Natural killer cell treated with Interleukin-12 subunit alpha and Interleukin-12 subunit beta and Interleukin-15 and Interleukin-18, amount 100 ng/mL, for 72 hours (primary cell): ENCODE measurements at regions not wholly inside any gene's neighbourhood (a gene's known extent, or its start where the extent isn't known, plus 50 kb on each side); places are given as distances from the start of the nearest gene placed in this dataset.
"Not testable (repeated sequence)": the region's sequence is repeated elsewhere in the genome, so short reads cannot be mapped to it uniquely, and the experiment has no call there.

Experiments
- ATAC-seq, 2 donors: fragments of 150-1000 bp; cut with Tn5 transposase in 1 of 2; sonication (Bioruptor Pico), chemical (Tn5 transposase) in 1 of 2; 2 replicates each; pipeline ENCODE4 v1.10.0; 2021
- DNase-seq: peaks from one replicate; pipeline ENCODE4 v3.0.0; 2022; ENCODE audit warnings: low spot score
- H3K27ac Mint-ChIP-seq, 2 donors: 1 replicate in 1 of 2; 2 replicates in 1 of 2; pipeline ENCODE4 v1.8.0; 2022; ENCODE audit warnings: mixed read lengths in 2 of 2, mild to moderate bottlenecking in 1 of 2, moderate library complexity in 1 of 2
- H3K27me3 Mint-ChIP-seq, 2 donors: 1 replicate in 1 of 2; 2 replicates in 1 of 2; pipeline ENCODE4 v1.8.0; 2022; ENCODE audit warnings: mixed read lengths in 2 of 2
- H3K36me3 Mint-ChIP-seq: one replicate; pipeline ENCODE4 v1.8.0; 2022; ENCODE audit warnings: mixed read lengths
- H3K4me1 Mint-ChIP-seq, 2 donors: 1 replicate in 1 of 2; 2 replicates in 1 of 2; pipeline ENCODE4 v1.8.0; 2022; ENCODE audit warnings: low read depth in 2 of 2, mixed read lengths in 2 of 2, mild to moderate bottlenecking in 1 of 2
- H3K4me3 Mint-ChIP-seq: one replicate; pipeline ENCODE4 v1.8.0; 2022; ENCODE audit warnings: mixed read lengths
- H3K9me3 Mint-ChIP-seq: 2 replicates; pipeline ENCODE4 v1.8.0; 2022; ENCODE audit warnings: mixed read lengths

DNA sequence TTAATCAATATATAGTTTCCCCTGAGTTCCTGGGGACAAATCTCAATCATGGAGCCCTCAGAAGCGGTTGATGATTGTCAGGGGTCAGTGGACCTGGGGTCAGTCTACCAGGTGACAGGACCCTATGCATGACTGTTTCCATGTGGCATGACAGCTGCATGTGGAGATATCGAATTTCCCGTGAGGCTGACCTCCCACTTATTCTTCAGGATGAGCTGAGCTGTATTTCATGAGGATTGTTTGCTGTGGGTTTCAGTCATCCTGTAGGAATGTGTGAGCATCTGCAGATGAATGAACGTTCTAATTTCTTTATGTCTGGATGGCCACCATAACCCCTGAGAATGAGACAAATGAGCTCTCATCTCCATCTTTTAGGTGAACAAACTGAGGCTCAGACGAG lies 93.0 kb upstream of the HES1 start:
- no peaks in the 10 kb centered on the region for H3K36me3 Mint-ChIP-seq
- H3K4me3 Mint-ChIP-seq, result no peak overlapping the region
- no peaks in the 10 kb centered on the region for H3K4me1 Mint-ChIP-seq
- H3K9me3 Mint-ChIP-seq, result no peaks in the 10 kb centered on the region
- H3K27me3 Mint-ChIP-seq, result peaks cover 0 to 8% of the 10 kb centered on the region in 2 donors
- no peak for DNase-seq
- no peak for ATAC-seq
- no peak overlapping the region for H3K27ac Mint-ChIP-seq

DNA sequence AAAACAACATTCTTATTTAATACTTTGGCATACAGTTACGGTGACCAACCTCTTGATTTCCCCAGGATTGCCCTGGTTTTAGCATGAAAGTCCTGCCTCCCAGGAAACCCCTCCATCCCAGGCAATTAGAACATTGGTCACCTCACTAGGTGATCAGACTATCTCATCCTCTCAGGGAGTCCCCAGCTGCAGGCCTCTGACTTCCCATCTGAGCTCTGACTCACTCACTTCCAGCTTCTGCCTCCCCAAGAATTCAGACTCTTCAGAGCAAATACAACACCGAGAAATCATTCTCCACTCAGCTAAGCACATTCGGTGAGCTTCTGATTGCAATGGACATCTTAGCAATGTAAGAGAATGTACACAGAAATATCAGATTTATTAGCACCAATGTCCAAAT lies 92.4 kb upstream of the HES1 start:
- Mint-ChIP-seq H3K4me1 (no peaks in the 10 kb centered on the region), H3K4me3 (no peak overlapping the region), H3K27ac (no peak overlapping the region), H3K27me3 (peaks cover 5 to 11% of the 10 kb centered on the region in 2 donors), H3K9me3 (no peaks in the 10 kb centered on the region), H3K36me3 (no peaks in the 10 kb centered on the region)
- ATAC-seq, result no peak
- no peak for DNase-seq

GRCh38 chr3:194045289-194045688 lies 90.7 kb upstream of the HES1 start:
- ATAC-seq (no peak), DNase-seq (no peak)
- H3K36me3 Mint-ChIP-seq, result peaks cover 3% of the 10 kb centered on the region
- no peak overlapping the region for H3K27ac Mint-ChIP-seq
- peaks cover 16 to 18% of the 10 kb centered on the region in 2 donors for H3K27me3 Mint-ChIP-seq
- peaks cover 2% of the 10 kb centered on the region for H3K9me3 Mint-ChIP-seq
- H3K4me3 Mint-ChIP-seq, result no peak overlapping the region
- no peaks in the 10 kb centered on the region for H3K4me1 Mint-ChIP-seq

DNA sequence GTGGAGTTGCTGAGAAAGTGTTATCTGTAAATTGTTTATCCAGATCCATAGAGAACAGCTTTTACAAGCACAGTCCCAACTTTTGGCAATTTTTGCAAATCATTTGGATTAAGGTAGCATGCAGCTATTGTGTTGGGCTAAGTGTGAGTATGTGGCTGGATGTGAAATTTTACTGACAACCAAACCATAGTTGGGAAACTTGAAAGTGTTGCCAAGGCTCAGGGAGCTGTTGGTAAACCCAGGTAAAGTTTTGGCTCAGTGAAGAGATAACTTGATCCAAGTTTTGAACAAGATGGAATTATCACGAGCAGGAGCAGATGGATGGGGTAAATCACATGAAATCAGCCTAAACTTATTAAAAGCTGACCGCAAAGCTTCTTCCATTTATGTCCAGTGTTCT lies 90.0 kb upstream of the HES1 start:
- DNase-seq, result no peak
- no peak overlapping the region for H3K4me3 Mint-ChIP-seq

DNA sequence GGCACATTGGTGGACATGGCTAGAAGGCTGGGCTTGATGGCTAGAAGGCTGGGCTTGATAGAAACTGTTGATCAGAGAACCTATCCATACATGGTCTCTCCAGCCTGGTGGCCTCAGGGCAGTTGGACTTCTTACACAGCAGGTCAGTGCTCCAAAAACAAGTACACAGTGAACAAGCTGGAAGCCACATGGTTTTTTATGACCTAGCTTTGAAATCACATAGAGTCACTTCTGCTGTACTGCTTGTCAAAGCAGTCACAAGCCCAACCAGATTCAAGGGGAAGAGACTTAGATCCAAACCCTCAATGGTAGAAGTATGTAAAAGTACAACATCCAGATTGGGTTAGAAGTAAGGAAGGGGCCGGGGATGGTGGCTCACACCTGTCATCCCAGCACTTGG lies 89.4 kb upstream of the HES1 start:
- Mint-ChIP-seq H3K27ac (no peak overlapping the region), H3K9me3 (peaks cover 10% of the 10 kb centered on the region), H3K4me3 (no peak overlapping the region), H3K27me3 (peaks cover 12 to 24% of the 10 kb centered on the region in 2 donors), H3K36me3 (peaks cover 8% of the 10 kb centered on the region), H3K4me1 (no peaks in the 10 kb centered on the region)
- DNase-seq (no peak), ATAC-seq (no peak)

More for the DNA sequence above, 90.0 kb upstream of the HES1 start:
- H3K36me3 Mint-ChIP-seq, result peaks cover 8% of the 10 kb centered on the region
- ATAC-seq, result no peak
- H3K9me3 Mint-ChIP-seq, result peaks cover 6% of the 10 kb centered on the region
- H3K4me1 Mint-ChIP-seq, result no peaks in the 10 kb centered on the region
- H3K27me3 Mint-ChIP-seq, result peaks cover 13 to 24% of the 10 kb centered on the region in 2 donors
- H3K27ac Mint-ChIP-seq, result no peak overlapping the region

- Mint-ChIP-seq H3K36me3 (peaks cover 12% of the 10 kb centered on the region), H3K27me3 (peaks cover 16 to 29% of the 10 kb centered on the region in 2 donors), H3K4me3 (no peak overlapping the region), H3K27ac (no peak overlapping the region), H3K9me3 (peaks cover 10% of the 10 kb centered on the region), H3K4me1 (no peaks in the 10 kb centered on the region)
- ATAC-seq, result no peak
- DNase-seq, result no peak
Observed at GRCh38 chr3:194046995-194047645, 88.8 kb upstream of the HES1 start.

DNA sequence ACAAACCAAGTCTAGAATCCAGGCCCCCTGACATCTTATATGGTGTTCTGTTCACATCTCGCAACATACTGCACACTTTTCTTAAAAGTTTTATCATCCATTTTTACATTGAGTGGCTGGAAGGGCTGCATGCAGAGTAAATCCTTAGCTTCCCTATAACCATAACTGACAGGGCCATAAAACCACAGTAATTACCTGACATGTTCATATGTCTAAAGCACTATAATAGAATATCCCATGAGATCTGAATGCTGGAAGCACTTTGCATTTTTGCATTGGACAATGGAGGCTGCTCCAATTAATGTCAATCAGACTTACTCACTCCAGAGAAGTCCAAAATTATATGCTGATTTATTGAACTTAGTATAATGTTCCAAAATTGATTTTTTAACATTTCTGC lies 86.6 kb upstream of the HES1 start:
- DNase-seq, result no peak
- Mint-ChIP-seq H3K27ac (no peak overlapping the region), H3K4me1 (no peaks in the 10 kb centered on the region), H3K9me3 (peaks cover 10% of the 10 kb centered on the region), H3K27me3 (peaks cover 24 to 44% of the 10 kb centered on the region in 2 donors), H3K36me3 (peaks cover 13% of the 10 kb centered on the region), H3K4me3 (no peak overlapping the region)
- ATAC-seq, result no peak

- DNase-seq (no peak), ATAC-seq (no peak)
- Mint-ChIP-seq H3K36me3 (peaks cover 13% of the 10 kb centered on the region), H3K4me3 (no peak overlapping the region), H3K9me3 (peaks cover 10% of the 10 kb centered on the region), H3K27me3 (peaks cover 25 to 44% of the 10 kb centered on the region in 2 donors), H3K4me1 (no peaks in the 10 kb centered on the region), H3K27ac (no peak overlapping the region)
Observed at GRCh38 chr3:194050782-194051320, 85.1 kb upstream of the HES1 start.

DNA sequence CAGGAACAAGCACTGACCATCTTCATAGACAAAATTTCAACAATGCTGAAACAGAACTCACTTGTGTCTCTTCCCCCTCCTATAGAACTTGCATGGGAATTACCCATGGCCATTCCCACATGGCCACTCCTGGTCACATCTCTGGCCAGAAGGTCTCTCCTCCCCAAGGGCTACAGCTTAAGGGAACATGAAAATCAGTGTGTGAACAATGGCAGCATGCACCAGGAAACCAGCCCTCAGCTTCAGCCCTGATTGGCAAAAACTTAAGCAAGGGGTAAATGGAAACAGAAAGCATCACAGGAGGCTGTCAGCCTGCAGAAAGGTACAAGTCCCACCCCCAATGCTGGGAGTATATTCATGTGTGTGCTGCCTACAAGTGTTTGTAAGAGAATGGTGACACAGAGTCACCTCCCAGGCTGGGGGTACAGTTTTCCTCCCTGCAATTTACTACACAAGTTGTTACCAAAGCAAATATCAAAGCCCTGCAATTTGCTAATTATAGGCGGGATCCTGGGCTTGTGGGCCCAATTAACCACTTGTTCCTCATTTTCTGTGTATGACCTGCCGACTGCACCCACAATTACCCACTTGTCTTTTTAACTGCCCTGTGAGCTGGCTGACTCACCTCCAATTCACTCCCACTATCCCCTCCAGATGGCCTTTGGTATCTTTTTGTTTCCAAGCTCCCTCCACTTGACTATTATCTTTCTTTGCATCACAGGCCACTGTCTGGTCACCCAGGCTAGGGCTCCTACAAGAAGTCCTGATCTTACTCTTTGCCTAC lies 84.4 kb upstream of the HES1 start:
- Mint-ChIP-seq H3K27me3 (peaks cover 28 to 46% of the 10 kb centered on the region in 2 donors), H3K36me3 (peaks cover 13% of the 10 kb centered on the region), H3K4me3 (no peak overlapping the region), H3K9me3 (peaks cover 10% of the 10 kb centered on the region), H3K27ac (no peak overlapping the region), H3K4me1 (peaks cover 0 to 3% of the 10 kb centered on the region in 2 donors)
- no peak for ATAC-seq
- no peak for DNase-seq

GRCh38 chr3:194053136-194053535 lies 82.8 kb upstream of the HES1 start:
- no peak overlapping the region for H3K27ac Mint-ChIP-seq
- H3K27me3 Mint-ChIP-seq, result peaks cover 34 to 61% of the 10 kb centered on the region in 2 donors
- no peak overlapping the region for H3K4me3 Mint-ChIP-seq
- peaks cover 10% of the 10 kb centered on the region for H3K9me3 Mint-ChIP-seq
- DNase-seq (no peak), ATAC-seq (no peak)
- peaks cover 5 to 9% of the 10 kb centered on the region in 2 donors for H3K4me1 Mint-ChIP-seq
- H3K36me3 Mint-ChIP-seq, result peaks cover 13% of the 10 kb centered on the region

DNA sequence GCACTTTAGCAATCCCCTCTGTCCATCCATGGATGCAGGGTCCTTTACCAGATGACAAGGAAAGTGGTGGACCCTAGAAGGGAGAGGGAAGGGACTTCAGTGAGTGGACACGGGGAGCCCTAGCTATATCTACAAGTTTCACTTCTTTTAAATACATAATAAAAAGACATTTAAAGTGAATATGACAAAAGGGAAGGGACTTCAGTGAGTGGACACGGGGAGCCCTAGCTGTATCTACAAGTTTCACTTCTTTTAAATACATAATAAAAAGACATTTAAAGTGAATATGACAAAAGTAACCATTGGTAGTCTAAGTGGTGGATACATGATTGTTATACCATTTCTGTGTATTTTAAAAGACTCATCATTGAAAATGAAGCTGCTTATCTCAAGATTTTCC lies 81.9 kb upstream of the HES1 start:
- no peak overlapping the region for H3K4me3 Mint-ChIP-seq

GRCh38 chr3:194054540-194054939 lies 81.4 kb upstream of the HES1 start:
- H3K27ac Mint-ChIP-seq, result no peak overlapping the region
- H3K4me1 Mint-ChIP-seq, result peaks cover 5 to 9% of the 10 kb centered on the region in 2 donors
- peaks cover 10% of the 10 kb centered on the region for H3K9me3 Mint-ChIP-seq
- H3K36me3 Mint-ChIP-seq, result peaks cover 13% of the 10 kb centered on the region
- no peak overlapping the region for H3K4me3 Mint-ChIP-seq
- H3K27me3 Mint-ChIP-seq, result peaks cover 27 to 53% of the 10 kb centered on the region in 2 donors
- ATAC-seq (no peak), DNase-seq (no peak)

More for the DNA sequence above, 81.9 kb upstream of the HES1 start:
- Mint-ChIP-seq H3K27ac (no peak overlapping the region), H3K9me3 (peaks cover 10% of the 10 kb centered on the region), H3K27me3 (peaks cover 28 to 56% of the 10 kb centered on the region in 2 donors), H3K4me1 (peaks cover 5 to 9% of the 10 kb centered on the region in 2 donors), H3K36me3 (peaks cover 13% of the 10 kb centered on the region)
- no peak for ATAC-seq
- DNase-seq, result no peak

- ATAC-seq (no peak), DNase-seq (no peak)
- H3K27me3 Mint-ChIP-seq, result peaks cover 27 to 52% of the 10 kb centered on the region in 2 donors
- no peak overlapping the region for H3K27ac Mint-ChIP-seq
- H3K36me3 Mint-ChIP-seq, result peaks cover 13% of the 10 kb centered on the region
- H3K4me1 Mint-ChIP-seq, result peaks cover 5 to 9% of the 10 kb centered on the region in 2 donors
- H3K4me3 Mint-ChIP-seq, result no peak overlapping the region
- H3K9me3 Mint-ChIP-seq, result peaks cover 10% of the 10 kb centered on the region
Observed at GRCh38 chr3:194054961-194055360, 81.0 kb upstream of the HES1 start.

- H3K4me3 Mint-ChIP-seq, H3K9me3 Mint-ChIP-seq, DNase-seq, H3K4me1 Mint-ChIP-seq, H3K36me3 Mint-ChIP-seq, ATAC-seq, H3K27ac Mint-ChIP-seq: not testable (repeated sequence)
- H3K27me3 Mint-ChIP-seq, result peaks cover 25 to 43% of the 10 kb centered on the region in 2 donors
Observed at GRCh38 chr3:194056323-194056722, 79.6 kb upstream of the HES1 start.
